Hippocampal formation (tissue), 2 donors: ENCODE measurements at regions not wholly inside any gene's neighbourhood (a gene's known extent, or its start where the extent isn't known, plus 50 kb on each side); places are given as distances from the start of the nearest gene placed in this dataset.

Source experiments
- DNase-seq, 2 donors: peaks; one replicate each; lab custom pipeline; 2025; lab: John Stamatoyannopoulos, UW

GRCh38 chrX:99717716-99718115 is 692.4 kb downstream of the PCDH19 start:
- DNase-seq: no peak

- no peak for DNase-seq
Measured at GRCh38 chrX:99705701-99706100, 704.4 kb downstream of the PCDH19 start.

GRCh38 chrX:99703473-99703872 is 706.6 kb downstream of the PCDH19 start:
- no peak for DNase-seq

- DNase-seq: no peak
Measured at GRCh38 chrX:99698451-99698850, 711.6 kb downstream of the PCDH19 start.

GRCh38 chrX:99663136-99663535 is 746.9 kb downstream of the PCDH19 start:
- no peak for DNase-seq

GRCh38 chrX:99654188-99654587 is 755.9 kb downstream of the PCDH19 start:
- DNase-seq: no peak

- DNase-seq: no peak
Measured at GRCh38 chrX:99653352-99653751, 756.7 kb downstream of the PCDH19 start.

GRCh38 chrX:99613041-99613440 is 797.0 kb downstream of the PCDH19 start:
- no peak for DNase-seq

GRCh38 chrX:99603091-99603814 is 806.8 kb downstream of the PCDH19 start:
- DNase-seq: no peak

GRCh38 chrX:99602107-99602506 is 808.0 kb downstream of the PCDH19 start:
- no peak for DNase-seq

- DNase-seq: no peak
Measured at GRCh38 chrX:99588936-99589335, 821.1 kb downstream of the PCDH19 start.

- DNase-seq: no peak
Measured at GRCh38 chrX:99572711-99573110, 837.4 kb downstream of the PCDH19 start.

GRCh38 chrX:99549381-99549780 is 860.7 kb downstream of the PCDH19 start:
- no peak for DNase-seq

GRCh38 chrX:99522450-99522849 is 887.6 kb downstream of the PCDH19 start:
- DNase-seq: no peak

GRCh38 chrX:99507768-99508167 is 902.3 kb downstream of the PCDH19 start:
- DNase-seq: no peak

GRCh38 chrX:99495453-99495852 is 914.6 kb downstream of the PCDH19 start:
- no peak for DNase-seq

- DNase-seq: no peak
Measured at GRCh38 chrX:99494668-99495067, 915.4 kb downstream of the PCDH19 start.

- DNase-seq: no peak
Measured at GRCh38 chrX:99480728-99481127, 929.3 kb downstream of the PCDH19 start.

GRCh38 chrX:99469439-99469838 is 940.6 kb downstream of the PCDH19 start:
- no peak for DNase-seq

- DNase-seq: no peak
Measured at GRCh38 chrX:99468993-99469392, 941.1 kb downstream of the PCDH19 start.

GRCh38 chrX:99461223-99461622 is 948.9 kb downstream of the PCDH19 start:
- no peak for DNase-seq

- DNase-seq: no peak
Measured at GRCh38 chrX:99445336-99445735, 964.7 kb downstream of the PCDH19 start.

GRCh38 chrX:99421796-99422195 is 988.3 kb downstream of the PCDH19 start:
- no peak for DNase-seq

GRCh38 chrX:99415470-99415869 is 994.6 kb downstream of the PCDH19 start:
- DNase-seq: no peak
